ENCODE measurements at regions not wholly inside any gene's neighbourhood (a gene's known extent, or its start where the extent isn't known, plus 50 kb on each side); places are given as distances from the start of the nearest gene placed in this dataset.

DNA sequence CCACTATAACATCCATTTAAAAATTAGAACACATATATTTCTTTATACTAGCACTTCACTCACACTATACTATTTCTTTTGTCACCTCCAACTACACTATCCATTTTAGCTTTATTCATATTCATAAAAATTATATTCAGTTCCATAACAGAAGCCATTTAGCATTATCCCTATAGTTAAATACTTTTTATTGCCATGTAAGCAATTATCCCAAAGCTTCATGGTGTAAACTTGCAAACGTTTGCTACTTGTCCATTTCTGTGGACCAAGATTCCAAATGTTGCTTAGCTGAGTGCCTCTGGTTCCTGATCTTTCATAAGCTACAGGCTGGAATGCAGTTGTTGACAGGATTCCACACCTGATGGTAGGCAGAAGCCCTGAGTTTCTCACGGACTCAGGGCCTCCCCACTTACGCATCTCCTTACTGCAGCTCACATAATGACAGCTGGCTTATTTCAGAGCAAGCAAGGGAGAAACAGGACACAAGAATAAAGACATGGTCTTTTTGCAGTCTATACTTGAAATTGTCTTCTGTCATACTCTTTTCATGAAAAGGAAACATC is 1584.8 kb downstream of the SLITRK5 start:
- H3K9me3 ChIP-seq (ENCODE audit: insufficient read depth, low read length) = peaks cover 8% of the 10 kb centered on the region; the same call in 1 of the 2 replicates
- no peaks in the 10 kb centered on the region for H3F3A ChIP-seq (ENCODE audit: insufficient read depth)
- no peaks in the 10 kb centered on the region for H3K36me3 ChIP-seq (ENCODE audit: low read length)
- H3K9ac ChIP-seq (ENCODE audit: low read length) = no peak overlapping the region
- no peak overlapping the region for H3K4me3 ChIP-seq (ENCODE audit: insufficient read depth, low read length, poor library complexity, severe bottlenecking)
- TF ChIP-seq, protein P1, sequence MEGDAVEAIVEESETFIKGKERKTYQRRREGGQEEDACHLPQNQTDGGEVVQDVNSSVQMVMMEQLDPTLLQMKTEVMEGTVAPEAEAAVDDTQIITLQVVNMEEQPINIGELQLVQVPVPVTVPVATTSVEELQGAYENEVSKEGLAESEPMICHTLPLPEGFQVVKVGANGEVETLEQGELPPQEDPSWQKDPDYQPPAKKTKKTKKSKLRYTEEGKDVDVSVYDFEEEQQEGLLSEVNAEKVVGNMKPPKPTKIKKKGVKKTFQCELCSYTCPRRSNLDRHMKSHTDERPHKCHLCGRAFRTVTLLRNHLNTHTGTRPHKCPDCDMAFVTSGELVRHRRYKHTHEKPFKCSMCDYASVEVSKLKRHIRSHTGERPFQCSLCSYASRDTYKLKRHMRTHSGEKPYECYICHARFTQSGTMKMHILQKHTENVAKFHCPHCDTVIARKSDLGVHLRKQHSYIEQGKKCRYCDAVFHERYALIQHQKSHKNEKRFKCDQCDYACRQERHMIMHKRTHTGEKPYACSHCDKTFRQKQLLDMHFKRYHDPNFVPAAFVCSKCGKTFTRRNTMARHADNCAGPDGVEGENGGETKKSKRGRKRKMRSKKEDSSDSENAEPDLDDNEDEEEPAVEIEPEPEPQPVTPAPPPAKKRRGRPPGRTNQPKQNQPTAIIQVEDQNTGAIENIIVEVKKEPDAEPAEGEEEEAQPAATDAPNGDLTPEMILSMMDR (IDR thresholded peaks at IDR 0.05; ENCODE audit: insufficient read depth, low read length, poor library complexity, severe bottlenecking) = no peak
- TF ChIP-seq EZH2phosphoT487 (conservative IDR thresholded peaks at IDR 0.05; ENCODE audit: low read length) = no peak
- no peak overlapping the region for H3K4me2 ChIP-seq (ENCODE audit: low read depth, low read length, poor library complexity, severe bottlenecking)
- H3K79me2 ChIP-seq (ENCODE audit: insufficient read depth, low read length) = no peaks in the 10 kb centered on the region
- no peaks in the 10 kb centered on the region for H3K27me3 ChIP-seq (ENCODE audit: low read length)
- H4K20me1 ChIP-seq (ENCODE audit: low read depth, low read length) = no peaks in the 10 kb centered on the region
- no peak overlapping the region for H2AFZ ChIP-seq (ENCODE audit: low read depth, low read length, severe bottlenecking)
- H3K9me2 ChIP-seq (replicated peaks; ENCODE audit: insufficient read depth, low read length) = no peaks in the 10 kb centered on the region
- no peak overlapping the region for H3K27ac ChIP-seq (ENCODE audit: low read depth, low read length)

DNA sequence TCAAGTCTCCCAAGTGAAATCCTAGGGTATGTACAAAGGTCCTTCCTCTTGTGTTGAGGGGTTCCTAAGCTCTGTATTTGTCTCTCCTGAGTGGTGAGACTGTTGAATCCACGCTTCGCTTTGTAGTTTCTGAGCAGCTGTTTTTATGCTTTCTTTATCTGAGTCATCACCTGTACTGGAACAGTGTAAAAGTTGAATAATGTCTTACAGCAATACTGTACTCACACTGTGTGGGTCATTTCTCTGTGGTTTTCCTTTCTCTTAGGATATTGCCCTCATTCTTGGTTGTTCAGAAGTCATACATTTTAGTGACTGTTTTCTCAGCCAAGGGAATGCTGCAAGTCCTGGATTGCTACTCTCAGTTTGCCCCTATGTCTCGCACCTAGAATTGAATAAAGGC is 1596.6 kb downstream of the SLITRK5 start:
- peaks cover 3% of the 10 kb centered on the region; the same call in 1 of the 2 replicates for H3K9me3 ChIP-seq (ENCODE audit: insufficient read depth, low read length)
- H3K36me3 ChIP-seq (ENCODE audit: low read length) = no peaks in the 10 kb centered on the region
- H3K4me2 ChIP-seq (ENCODE audit: low read depth, low read length, poor library complexity, severe bottlenecking) = no peak overlapping the region
- no peak overlapping the region for H3K9ac ChIP-seq (ENCODE audit: low read length)
- no peak overlapping the region for H3K27ac ChIP-seq (ENCODE audit: low read depth, low read length)
- H3K9me2 ChIP-seq (replicated peaks; ENCODE audit: insufficient read depth, low read length) = no peaks in the 10 kb centered on the region
- H3K4me3 ChIP-seq (ENCODE audit: insufficient read depth, low read length, poor library complexity, severe bottlenecking) = no peak overlapping the region
- H2AFZ ChIP-seq (ENCODE audit: low read depth, low read length, severe bottlenecking) = no peak overlapping the region
- H4K20me1 ChIP-seq (ENCODE audit: low read depth, low read length) = no peaks in the 10 kb centered on the region
- H3K27me3 ChIP-seq (ENCODE audit: low read length) = no peaks in the 10 kb centered on the region
- TF ChIP-seq, protein P1 (IDR thresholded peaks at IDR 0.05; ENCODE audit: insufficient read depth, low read length, poor library complexity, severe bottlenecking) = no peak
- no peak for TF ChIP-seq EZH2phosphoT487 (conservative IDR thresholded peaks at IDR 0.05; ENCODE audit: low read length)
- H3F3A ChIP-seq (ENCODE audit: insufficient read depth) = no peaks in the 10 kb centered on the region
- no peaks in the 10 kb centered on the region for H3K79me2 ChIP-seq (ENCODE audit: insufficient read depth, low read length)

DNA sequence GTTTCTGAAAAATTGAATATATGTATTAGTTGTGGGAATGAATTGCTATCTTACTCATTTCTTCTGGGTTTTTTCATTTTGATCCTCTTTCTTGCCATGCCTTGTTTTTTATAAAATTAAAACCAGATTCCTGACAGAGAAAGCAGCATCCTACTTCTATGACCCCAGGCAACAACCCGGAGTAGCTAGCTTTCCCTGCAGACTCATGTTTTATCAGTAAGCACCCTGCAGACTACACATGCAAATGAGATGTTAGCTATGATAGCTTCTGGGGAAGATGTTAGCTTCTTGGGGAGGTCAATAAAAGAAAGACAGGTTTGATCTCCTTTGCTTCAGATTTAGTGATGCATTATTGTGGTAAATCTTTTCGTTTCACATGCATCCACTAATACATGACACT is 1598.6 kb downstream of the SLITRK5 start:
- H3F3A ChIP-seq (ENCODE audit: insufficient read depth) = no peaks in the 10 kb centered on the region

More for the DNA sequence above, 1598.6 kb downstream of the SLITRK5 start:
- no peak overlapping the region for H3K9ac ChIP-seq (ENCODE audit: low read length)
- TF ChIP-seq EZH2phosphoT487 (conservative IDR thresholded peaks at IDR 0.05; ENCODE audit: low read length) = no peak
- TF ChIP-seq, protein P1 (IDR thresholded peaks at IDR 0.05; ENCODE audit: insufficient read depth, low read length, poor library complexity, severe bottlenecking) = no peak
- no peak overlapping the region for H3K27ac ChIP-seq (ENCODE audit: low read depth, low read length)
- no peaks in the 10 kb centered on the region for H3K36me3 ChIP-seq (ENCODE audit: low read length)
- no peaks in the 10 kb centered on the region for H3K79me2 ChIP-seq (ENCODE audit: insufficient read depth, low read length)
- H4K20me1 ChIP-seq (ENCODE audit: low read depth, low read length) = no peaks in the 10 kb centered on the region
- H3K9me3 ChIP-seq (ENCODE audit: insufficient read depth, low read length) = peaks cover 3% of the 10 kb centered on the region; the same call in 1 of the 2 replicates
- H3K9me2 ChIP-seq (replicated peaks; ENCODE audit: insufficient read depth, low read length) = no peaks in the 10 kb centered on the region
- no peaks in the 10 kb centered on the region for H3K27me3 ChIP-seq (ENCODE audit: low read length)
- no peak overlapping the region for H2AFZ ChIP-seq (ENCODE audit: low read depth, low read length, severe bottlenecking)
- no peak overlapping the region for H3K4me3 ChIP-seq (ENCODE audit: insufficient read depth, low read length, poor library complexity, severe bottlenecking)
- H3K4me2 ChIP-seq (ENCODE audit: low read depth, low read length, poor library complexity, severe bottlenecking) = no peak overlapping the region
